GM12874 (cell line): ENCODE measurements at regions not wholly inside any gene's neighbourhood (a gene's known extent, or its start where the extent isn't known, plus 50 kb on each side); places are given as distances from the start of the nearest gene placed in this dataset.

Experiments
- TF ChIP-seq, protein P1 (sequence below): IDR thresholded peaks from 2 replicates; pipeline ENCODE4 v1.5.1; 2011; ENCODE audit warnings: low read depth, mild to moderate bottlenecking, control low read depth, low read length, moderate library complexity; ENCODE audit not compliant: insufficient read depth

GRCh38 chrX:113455582-113455981, 615.0 kb upstream of the AMOT start:
- TF ChIP-seq, protein P1, sequence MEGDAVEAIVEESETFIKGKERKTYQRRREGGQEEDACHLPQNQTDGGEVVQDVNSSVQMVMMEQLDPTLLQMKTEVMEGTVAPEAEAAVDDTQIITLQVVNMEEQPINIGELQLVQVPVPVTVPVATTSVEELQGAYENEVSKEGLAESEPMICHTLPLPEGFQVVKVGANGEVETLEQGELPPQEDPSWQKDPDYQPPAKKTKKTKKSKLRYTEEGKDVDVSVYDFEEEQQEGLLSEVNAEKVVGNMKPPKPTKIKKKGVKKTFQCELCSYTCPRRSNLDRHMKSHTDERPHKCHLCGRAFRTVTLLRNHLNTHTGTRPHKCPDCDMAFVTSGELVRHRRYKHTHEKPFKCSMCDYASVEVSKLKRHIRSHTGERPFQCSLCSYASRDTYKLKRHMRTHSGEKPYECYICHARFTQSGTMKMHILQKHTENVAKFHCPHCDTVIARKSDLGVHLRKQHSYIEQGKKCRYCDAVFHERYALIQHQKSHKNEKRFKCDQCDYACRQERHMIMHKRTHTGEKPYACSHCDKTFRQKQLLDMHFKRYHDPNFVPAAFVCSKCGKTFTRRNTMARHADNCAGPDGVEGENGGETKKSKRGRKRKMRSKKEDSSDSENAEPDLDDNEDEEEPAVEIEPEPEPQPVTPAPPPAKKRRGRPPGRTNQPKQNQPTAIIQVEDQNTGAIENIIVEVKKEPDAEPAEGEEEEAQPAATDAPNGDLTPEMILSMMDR: no peak

GRCh38 chrX:113429011-113429410, 588.4 kb upstream of the AMOT start:
- TF ChIP-seq, protein P1: no peak

DNA sequence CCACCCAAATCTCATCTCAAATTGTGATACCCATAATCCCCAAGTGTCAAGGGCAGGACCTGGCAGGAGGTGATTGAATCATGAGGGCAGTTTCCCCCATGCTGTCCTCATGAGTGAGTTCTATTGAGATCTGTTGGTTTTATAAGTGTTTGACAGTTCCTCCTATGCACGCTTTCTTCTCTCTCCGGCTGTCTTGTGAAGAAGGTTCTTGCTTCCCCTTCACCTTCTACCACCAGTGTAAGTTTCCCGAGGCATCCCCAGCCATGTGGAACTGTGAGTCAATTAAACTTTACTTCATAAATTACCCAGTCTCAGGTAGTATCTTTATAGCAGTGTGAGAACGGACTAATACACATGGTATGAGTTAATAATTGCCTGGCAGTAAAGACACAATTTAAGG, 581.7 kb upstream of the AMOT start:
- TF ChIP-seq, protein P1: no peak

- TF ChIP-seq, protein P1: no peak
These were observed 580.8 kb upstream of the AMOT start for GRCh38 chrX:113421432-113421831.

DNA sequence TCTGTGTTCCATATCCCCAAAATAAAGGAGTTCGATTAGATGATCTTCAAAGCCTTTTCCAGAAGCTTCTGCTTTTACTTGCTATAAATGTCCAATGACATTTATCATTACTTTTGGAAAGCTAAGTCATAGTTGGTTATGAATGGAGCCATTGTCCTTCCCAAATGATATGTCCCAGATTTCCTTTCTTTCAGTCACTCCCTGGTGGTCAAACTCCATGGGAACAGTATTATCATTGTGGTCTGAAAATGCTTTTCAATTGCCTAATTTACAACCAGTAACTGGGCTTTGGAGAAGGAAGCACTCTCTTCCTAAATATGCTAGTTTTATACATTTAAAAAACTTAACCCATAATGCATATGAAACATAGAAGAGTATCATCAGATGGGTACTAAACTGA, 571.5 kb upstream of the AMOT start:
- TF ChIP-seq, protein P1: no peak

GRCh38 chrX:113408843-113409242, 568.2 kb upstream of the AMOT start:
- TF ChIP-seq, protein P1: no peak

DNA sequence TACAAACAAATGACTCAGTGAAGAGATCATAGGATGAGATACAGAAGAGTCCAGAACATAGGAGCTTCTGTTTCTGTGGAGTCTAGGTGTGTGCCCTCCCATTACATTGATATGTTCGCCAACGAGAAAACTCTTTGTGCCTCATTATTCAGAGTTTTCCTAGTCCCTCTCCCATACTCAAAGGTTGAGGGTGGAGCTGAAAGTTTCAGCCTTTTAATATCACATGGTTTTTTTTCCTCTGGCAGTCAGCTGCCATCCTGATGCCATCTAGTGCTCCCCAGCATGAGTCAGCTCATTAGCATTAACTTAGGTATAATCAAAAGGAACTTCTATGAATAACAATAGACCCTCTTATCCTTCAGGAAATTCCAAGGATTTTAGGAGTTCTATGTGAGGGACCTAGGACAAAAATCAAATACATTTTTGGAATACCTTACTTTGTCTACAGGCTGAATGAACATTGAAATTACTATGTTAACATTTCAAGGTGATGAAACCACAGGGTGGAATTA, 559.6 kb upstream of the AMOT start:
- TF ChIP-seq, protein P1: no peak
